Body of pancreas (tissue), 4 donors: ENCODE measurements at regions not wholly inside any gene's neighbourhood (a gene's known extent, or its start where the extent isn't known, plus 50 kb on each side); places are given as distances from the start of the nearest gene placed in this dataset.

Experiments used
- POLR2A ChIP-seq, 3 donors: fragments of 450-650 bp; IDR thresholded peaks; one replicate each; pipeline ENCODE4 v1.6.1; 2016; ENCODE audit warnings: antibody characterized with exemption in 3 of 3, mild to moderate bottlenecking in 2 of 3
- TF ChIP-seq, protein P1 (sequence below), 7 experiments: fragments of 450-650 bp in 4 of 7; fragments of 200-600 bp in 3 of 7; sonication (generic) in 3 of 7; IDR thresholded peaks; one replicate each; pipeline ENCODE4 v1.5.1; 2016 to 2019; ENCODE audit warnings: antibody characterized with exemption in 7 of 7

DNA sequence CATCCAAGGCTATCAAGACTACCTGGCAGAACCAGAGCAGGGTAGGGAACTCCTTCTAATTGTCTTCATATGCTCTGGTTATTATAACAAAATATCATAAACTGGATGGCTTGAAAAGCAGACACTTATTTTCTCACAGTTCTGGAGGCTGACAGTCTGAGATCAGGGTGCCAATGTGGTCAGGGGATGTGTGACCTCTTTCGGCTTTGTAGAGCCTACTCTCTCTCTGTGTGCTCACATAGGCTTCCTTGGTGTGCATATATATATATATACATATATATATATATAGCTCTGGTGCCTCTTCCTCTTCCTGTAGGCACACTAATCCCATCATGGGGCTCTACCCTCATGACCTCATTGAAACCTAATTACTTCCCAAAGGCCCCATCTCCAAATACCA is 101.6 kb downstream of the ARL6IP6 start:
- TF ChIP-seq, protein P1, sequence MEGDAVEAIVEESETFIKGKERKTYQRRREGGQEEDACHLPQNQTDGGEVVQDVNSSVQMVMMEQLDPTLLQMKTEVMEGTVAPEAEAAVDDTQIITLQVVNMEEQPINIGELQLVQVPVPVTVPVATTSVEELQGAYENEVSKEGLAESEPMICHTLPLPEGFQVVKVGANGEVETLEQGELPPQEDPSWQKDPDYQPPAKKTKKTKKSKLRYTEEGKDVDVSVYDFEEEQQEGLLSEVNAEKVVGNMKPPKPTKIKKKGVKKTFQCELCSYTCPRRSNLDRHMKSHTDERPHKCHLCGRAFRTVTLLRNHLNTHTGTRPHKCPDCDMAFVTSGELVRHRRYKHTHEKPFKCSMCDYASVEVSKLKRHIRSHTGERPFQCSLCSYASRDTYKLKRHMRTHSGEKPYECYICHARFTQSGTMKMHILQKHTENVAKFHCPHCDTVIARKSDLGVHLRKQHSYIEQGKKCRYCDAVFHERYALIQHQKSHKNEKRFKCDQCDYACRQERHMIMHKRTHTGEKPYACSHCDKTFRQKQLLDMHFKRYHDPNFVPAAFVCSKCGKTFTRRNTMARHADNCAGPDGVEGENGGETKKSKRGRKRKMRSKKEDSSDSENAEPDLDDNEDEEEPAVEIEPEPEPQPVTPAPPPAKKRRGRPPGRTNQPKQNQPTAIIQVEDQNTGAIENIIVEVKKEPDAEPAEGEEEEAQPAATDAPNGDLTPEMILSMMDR (IDR thresholded peaks at IDR 0.05): no peak
- no peak for TF ChIP-seq POLR2A (IDR thresholded peaks at IDR 0.05)
